HL-60/S4 (cell line): ENCODE measurements at regions not wholly inside any gene's neighbourhood (a gene's known extent, or its start where the extent isn't known, plus 50 kb on each side); places are given as distances from the start of the nearest gene placed in this dataset.
"Not testable (repeated sequence)": the region's sequence is repeated elsewhere in the genome, so short reads cannot be mapped to it uniquely, and the experiment has no call there.

Source experiments
- in situ Hi-C: fragments of 300-500 bp; cut with MboI; formaldehyde crosslinking; loops from 2 replicates; pipeline ENCODE4 v1.14.3; 2022; ENCODE audit warnings: low sequenced_read_pairs

GRCh38 chr2:234863043-234863934, 88.5 kb upstream of the SH3BP4 start:
- in situ Hi-C loops, result no loop called here

GRCh38 chr2:234861841-234862735, 89.7 kb upstream of the SH3BP4 start:
- in situ Hi-C loops, result no loop called here

GRCh38 chr2:234859330-234859872, 92.4 kb upstream of the SH3BP4 start:
- in situ Hi-C loops, result not testable (repeated sequence)

- in situ Hi-C loops, result no loop called here
These were observed 93.0 kb upstream of the SH3BP4 start for GRCh38 chr2:234858790-234859329.

GRCh38 chr2:234858145-234858544, 93.7 kb upstream of the SH3BP4 start:
- in situ Hi-C loops, result no loop called here

- in situ Hi-C loops, result no loop called here
These were observed 98.1 kb upstream of the SH3BP4 start for GRCh38 chr2:234853729-234854128.

- in situ Hi-C loops, result no loop called here
These were observed 98.9 kb upstream of the SH3BP4 start for GRCh38 chr2:234852941-234853340.

GRCh38 chr2:234852035-234852434, 99.8 kb upstream of the SH3BP4 start:
- in situ Hi-C loops, result no loop called here

- in situ Hi-C loops, result no loop called here
These were observed 100.4 kb upstream of the SH3BP4 start for GRCh38 chr2:234851451-234851850.

- in situ Hi-C loops, result no loop called here
These were observed 101.0 kb upstream of the SH3BP4 start for GRCh38 chr2:234850818-234851217.

GRCh38 chr2:234849678-234850077, 102.1 kb upstream of the SH3BP4 start:
- in situ Hi-C loops, result no loop called here

GRCh38 chr2:234848578-234848977, 103.2 kb upstream of the SH3BP4 start:
- in situ Hi-C loops, result no loop called here

GRCh38 chr2:234847639-234848038, 104.2 kb upstream of the SH3BP4 start:
- in situ Hi-C loops, result no loop called here

- in situ Hi-C loops, result no loop called here
These were observed 104.5 kb upstream of the SH3BP4 start for GRCh38 chr2:234847364-234847635.

GRCh38 chr2:234846599-234847363, 105.0 kb upstream of the SH3BP4 start:
- in situ Hi-C loops, result no loop called here

GRCh38 chr2:234845602-234846590, 105.9 kb upstream of the SH3BP4 start:
- in situ Hi-C loops, result no loop called here

- in situ Hi-C loops, result no loop called here
These were observed 108.4 kb upstream of the SH3BP4 start for GRCh38 chr2:234843411-234843810.

- in situ Hi-C loops, result no loop called here
These were observed 109.1 kb upstream of the SH3BP4 start for GRCh38 chr2:234842753-234843152.

- in situ Hi-C loops, result no loop called here
These were observed 110.3 kb upstream of the SH3BP4 start for GRCh38 chr2:234841321-234842015.
